IMR-90 (cell line): ENCODE measurements at regions not wholly inside any gene's neighbourhood (a gene's known extent, or its start where the extent isn't known, plus 50 kb on each side); places are given as distances from the start of the nearest gene placed in this dataset.

Experiments
- ATAC-seq: fragments of 200-7000 bp; cut with Tn5 transposase; 2 replicates; pipeline ENCODE4 v1.9.1; 2020; ENCODE audit warnings: low read depth, mild to moderate bottlenecking, moderate library complexity
- BruUV-seq: library from RNA; stranded (reverse); fragments of 400-500 nt; replicated peaks from 2 replicates; lab custom pipeline; 2021; lab: Mats Ljungman, UMichigan
- CTCF ChIA-PET: fragments of 300-600 bp; formaldehyde crosslinking; extraction: SDS; loops from one replicate; lab custom pipeline; 2021; ENCODE audit warnings: antibody characterized with exemption; lab: Yijun Ruan, JAX
- POLR2A ChIA-PET: fragments of 300-600 bp; sonication (Branson Sonifier 250); formaldehyde crosslinking; loops from one replicate; lab custom pipeline; 2022; ENCODE audit warnings: antibody characterized with exemption; ENCODE audit not compliant: unreplicated experiment; lab: Charles Lee
- DNase-seq: peaks from one replicate; pipeline ENCODE4 v3.0.0; 2013
- H2AFZ ChIP-seq: replicated peaks from 2 replicates; pipeline ENCODE3; 2013; ENCODE audit warnings: low read length, mild to moderate bottlenecking; ENCODE audit not compliant: poor library complexity
- H2AK5ac ChIP-seq: 2 replicates; pipeline ENCODE4 v1.6.1; 2013; ENCODE audit warnings: low read depth, low read length, inconsistent platforms
- H2AK9ac ChIP-seq: replicated peaks from 2 replicates; pipeline ENCODE3; 2013; ENCODE audit warnings: mild to moderate bottlenecking, low read depth, low read length, moderate library complexity; ENCODE audit not compliant: poor library complexity
- H2BK120ac ChIP-seq: 2 replicates; pipeline ENCODE4 v1.6.1; 2013; ENCODE audit warnings: low read depth, low read length, inconsistent platforms
- H2BK15ac ChIP-seq: 3 replicates; pipeline ENCODE4 v1.6.1; 2013; ENCODE audit warnings: low read depth, low read length, inconsistent platforms
- H2BK20ac ChIP-seq: 2 replicates; pipeline ENCODE4 v1.6.1; 2013; ENCODE audit warnings: low read depth, mild to moderate bottlenecking, inconsistent platforms, low read length, moderate library complexity
- H2BK5ac ChIP-seq: 2 replicates; pipeline ENCODE4 v1.6.1; 2013; ENCODE audit warnings: mild to moderate bottlenecking, low read depth, low read length, inconsistent platforms; ENCODE audit not compliant: poor library complexity, severe bottlenecking
- H3K14ac ChIP-seq: replicated peaks from 2 replicates; pipeline ENCODE4 v1.6.1; 2013; ENCODE audit warnings: low read depth, low read length, inconsistent platforms
- H3K18ac ChIP-seq: 2 replicates; pipeline ENCODE4 v1.6.1; 2013; ENCODE audit warnings: low read depth, low read length, control low read depth
- H3K23ac ChIP-seq: 2 replicates; pipeline ENCODE4 v1.6.1; 2013; ENCODE audit warnings: low read depth, low read length, inconsistent platforms
- H3K27ac ChIP-seq: 2 replicates; pipeline ENCODE4 v1.5.1; 2013; ENCODE audit warnings: mild to moderate bottlenecking, control low read depth, low read length; ENCODE audit not compliant: insufficient read depth
- H3K27me3 ChIP-seq: 2 replicates; pipeline ENCODE4 v1.6.1; 2013; ENCODE audit warnings: low read length; ENCODE audit not compliant: control insufficient read depth, insufficient read depth
- H3K36me3 ChIP-seq: 2 replicates; pipeline ENCODE4 v1.6.1; 2013; ENCODE audit warnings: low read length, mixed read lengths; ENCODE audit not compliant: control insufficient read depth, insufficient read depth
- H3K4ac ChIP-seq: 2 replicates; pipeline ENCODE4 v1.6.1; 2013; ENCODE audit warnings: low read depth, low read length, inconsistent platforms
- H3K4me1 ChIP-seq: 2 replicates; pipeline ENCODE4 v1.6.1; 2013; ENCODE audit warnings: low read length, mixed read lengths; ENCODE audit not compliant: control insufficient read depth, insufficient read depth
- H3K4me2 ChIP-seq: 2 replicates; pipeline ENCODE4 v1.6.1; 2013; ENCODE audit warnings: low read depth, mild to moderate bottlenecking, control low read depth, low read length, moderate library complexity
- H3K4me3 ChIP-seq: 2 replicates; pipeline ENCODE4 v1.5.1; 2013; ENCODE audit warnings: low read depth, mild to moderate bottlenecking, control low read depth, low read length, moderate library complexity; ENCODE audit not compliant: insufficient read depth
- H3K56ac ChIP-seq: 2 replicates; pipeline ENCODE4 v1.6.1; 2013; ENCODE audit warnings: low read length, inconsistent platforms; ENCODE audit not compliant: insufficient read depth; ENCODE audit errors: extremely low read depth
- H3K79me1 ChIP-seq, 2 experiments: 2 replicates each; pipeline ENCODE4 v1.6.1; 2013; ENCODE audit warnings: low read length in 2 of 2, inconsistent platforms in 1 of 2, low read depth in 1 of 2
- H3K9ac ChIP-seq: 2 replicates; pipeline ENCODE4 v1.6.1; 2013; ENCODE audit warnings: low read depth, low read length, control low read depth
- H3K9me1 ChIP-seq: 2 replicates; pipeline ENCODE4 v1.6.1; 2013; ENCODE audit warnings: low read length, inconsistent platforms; ENCODE audit not compliant: insufficient read depth
- H3K9me3 ChIP-seq: 2 replicates; pipeline ENCODE4 v1.6.1; 2013; ENCODE audit warnings: low read length; ENCODE audit not compliant: control insufficient read depth, insufficient read depth
- H4K20me1 ChIP-seq: 2 replicates; pipeline ENCODE4 v1.6.1; 2013; ENCODE audit warnings: low read length, inconsistent platforms; ENCODE audit not compliant: insufficient read depth
- H4K5ac ChIP-seq: 2 replicates; pipeline ENCODE4 v1.6.1; 2013; ENCODE audit warnings: mild to moderate bottlenecking, low read depth, low read length, control low read depth
- H4K8ac ChIP-seq, 2 experiments: 2 replicates each; pipeline ENCODE4 v1.6.1; 2013; ENCODE audit warnings: low read depth in 2 of 2, low read length in 2 of 2, control low read depth in 1 of 2, inconsistent platforms in 1 of 2
- H4K91ac ChIP-seq: 2 replicates; pipeline ENCODE4 v1.6.1; 2013; ENCODE audit warnings: low read depth, low read length, inconsistent platforms; ENCODE audit not compliant: insufficient read depth
- BHLHE40 ChIP-seq: fragments of 150-350 bp; IDR thresholded peaks from 2 replicates; pipeline ENCODE4 v1.6.1; 2016; ENCODE audit warnings: mild to moderate bottlenecking, low read depth, low read length
- CEBPB ChIP-seq: IDR thresholded peaks from 2 replicates; pipeline ENCODE4 v1.6.1; 2012; ENCODE audit warnings: low read depth, low read length, improper control_type of control experiment
- CHD1 ChIP-seq: IDR thresholded peaks from 2 replicates; pipeline ENCODE4 v1.6.1; 2012; ENCODE audit warnings: low read depth, low read length, improper control_type of control experiment
- ELK1 ChIP-seq: fragments of 150-350 bp; IDR thresholded peaks from 2 replicates; pipeline ENCODE4 v1.6.1; 2016; ENCODE audit warnings: low read depth, mild to moderate bottlenecking, low read length, moderate library complexity, borderline replicate concordance
- FOS ChIP-seq: fragments of 150-350 bp; IDR thresholded peaks from 2 replicates; pipeline ENCODE4 v1.6.1; 2016; ENCODE audit warnings: low read depth, low read length
- MAFK ChIP-seq: IDR thresholded peaks from 2 replicates; pipeline ENCODE4 v1.6.1; 2012; ENCODE audit warnings: low read depth, low read length, improper control_type of control experiment
- MAZ ChIP-seq: IDR thresholded peaks from 2 replicates; pipeline ENCODE4 v1.6.1; 2012; ENCODE audit warnings: low read depth, mild to moderate bottlenecking, low read length, improper control_type of control experiment, moderate library complexity, borderline replicate concordance
- MXI1 ChIP-seq: IDR thresholded peaks from 2 replicates; pipeline ENCODE4 v1.6.1; 2012; ENCODE audit warnings: low read depth, mild to moderate bottlenecking, low read length, moderate library complexity, borderline replicate concordance
- NFE2L2 ChIP-seq: fragments of 150-350 bp; IDR thresholded peaks from 2 replicates; pipeline ENCODE4 v1.6.1; 2016; ENCODE audit warnings: low read depth, mild to moderate bottlenecking, low read length
- POLR2A ChIP-seq: IDR thresholded peaks from 2 replicates; pipeline ENCODE4 v1.6.1; 2012; ENCODE audit warnings: mild to moderate bottlenecking, low read depth, low read length
- RAD21 ChIP-seq: IDR thresholded peaks from 2 replicates; pipeline ENCODE4 v1.6.1; 2012; ENCODE audit warnings: low read length, improper control_type of control experiment
- RCOR1 ChIP-seq: IDR thresholded peaks from 2 replicates; pipeline ENCODE4 v1.6.1; 2012; ENCODE audit warnings: mild to moderate bottlenecking, low read length, improper control_type of control experiment; ENCODE audit not compliant: insufficient replicate concordance
- RFX5 ChIP-seq: IDR thresholded peaks from 2 replicates; pipeline ENCODE4 v1.8.0; 2012; ENCODE audit warnings: low read depth, mild to moderate bottlenecking, low read length, moderate library complexity
- SMC3 ChIP-seq: fragments of 150-350 bp; IDR thresholded peaks from 2 replicates; pipeline ENCODE4 v1.6.1; 2016; ENCODE audit warnings: low read depth, mild to moderate bottlenecking, antibody characterized with exemption, low read length, moderate library complexity
- USF2 ChIP-seq: fragments of 150-350 bp; IDR thresholded peaks from 2 replicates; pipeline ENCODE4 v1.6.1; 2017; ENCODE audit warnings: mild to moderate bottlenecking, antibody characterized with exemption, low read length, low read depth
- WGBS, 2 experiments: methylation state at CpG; one replicate each; pipeline versions ENCODE4 v1.1.5 to v1.1.7; 2013; ENCODE audit warnings: missing lambda C conversion rate in 2 of 2; ENCODE audit not compliant: insufficient read length in 1 of 2; ENCODE audit errors: extremely low coverage in 2 of 2; 5-methylcytosine and 5-hydroxymethylcytosine counted together
- dilution Hi-C: fragments of 300-500 bp; cut with HindIII; formaldehyde crosslinking; loops from one replicate; pipeline ENCODE4 v1.14.3; 2018; ENCODE audit warnings: low sequenced_read_pairs; ENCODE audit not compliant: unreplicated experiment
- in situ Hi-C: fragments of 300-500 bp; cut with MboI; formaldehyde crosslinking; loops from 3 replicates; pipeline ENCODE4 v1.14.3; 2019; ENCODE audit warnings: low sequenced_read_pairs, inconsistent platforms, mixed read lengths
- intact Hi-C: fragments of 100-400 bp; cut with micrococcal nuclease; formaldehyde crosslinking; loops from 2 replicates; pipeline ENCODE4 v1.10.0; 2022
- TF ChIP-seq, protein P1 (sequence below): conservative IDR thresholded peaks from 2 replicates; pipeline ENCODE4 v1.5.1; 2012; ENCODE audit warnings: mild to moderate bottlenecking, low read depth, low read length, improper control_type of control experiment

DNA sequence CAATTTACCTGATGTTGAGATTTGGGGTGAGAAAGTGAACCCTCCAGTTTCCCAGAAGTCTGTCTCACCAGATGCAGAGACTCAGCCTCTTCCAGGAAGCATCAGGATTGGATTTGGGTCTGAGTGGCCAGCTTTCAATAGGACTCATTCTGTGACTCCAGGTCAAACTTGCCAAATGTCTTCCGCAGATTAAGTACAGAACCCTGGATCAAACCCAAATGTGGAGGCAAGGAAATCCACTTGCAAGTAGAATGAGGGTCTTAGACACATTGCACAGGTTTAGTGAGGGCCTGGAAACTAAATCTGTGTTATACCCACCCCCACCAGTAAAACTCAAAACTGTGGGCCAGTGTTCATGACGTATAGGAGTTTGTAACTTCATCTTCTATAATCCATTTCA is 372.2 kb upstream of the MGMT start:
- Histone ChIP-seq H2BK15ac (no peak overlapping the region; the same call in 1 of the 3 replicates), H4K5ac (no peak overlapping the region; the same call in 1 of the 2 replicates), H3K56ac (no peak overlapping the region), H3K27ac (no peak overlapping the region), H2AK9ac (no peak overlapping the region), H3K36me3 (no peaks in the 10 kb centered on the region), H3K4me2 (no peak overlapping the region), H4K8ac (no peak overlapping the region), H2AK5ac (no peak overlapping the region), H3K23ac (no peak overlapping the region), H3K9me1 (no peaks in the 10 kb centered on the region), H3K14ac (no peak overlapping the region), H3K4me3 (no peak overlapping the region), H2BK20ac (no peak overlapping the region), H3K79me1 (no peaks in the 10 kb centered on the region), H2BK5ac (no peak overlapping the region), H3K4me1 (peaks cover 5% of the 10 kb centered on the region), H2AFZ (no peak overlapping the region), H3K4ac (no peak overlapping the region), H3K9ac (no peak overlapping the region), H2BK120ac (no peak overlapping the region), H3K9me3 (peaks cover 3% of the 10 kb centered on the region; the same call in 1 of the 2 replicates), H3K18ac (no peak overlapping the region; the same call in 1 of the 2 replicates), H4K20me1 (no peaks in the 10 kb centered on the region), H4K91ac (no peak overlapping the region), H3K27me3 (no peaks in the 10 kb centered on the region; the same call in 1 of the 2 replicates)
- ChIA-PET CTCF (no interaction called here), POLR2A (no interaction called here)
- no CpG with 5 or more reads among the region's 2 CpGs for WGBS, 2 experiments
- dilution Hi-C loops (no loop called here), in situ Hi-C loops (no loop called here), intact Hi-C loops (loop anchor here (5.0 kb wide), 4 partner anchors 53 to 862 kb away; no protein-coding TSS in a partner anchor)
- no peak for ATAC-seq
- DNase-seq, result no peak
- BruUV-seq, result no TSS peak
- TF ChIP-seq CEBPB (no peak), RCOR1 (no peak), BHLHE40 (no peak), MXI1 (no peak), POLR2A (no peak), CHD1 (no peak), MAZ (no peak), SMC3 (no peak), FOS (no peak), NFE2L2 (no peak), USF2 (no peak), RFX5 (no peak), ELK1 (no peak), MAFK (no peak), RAD21 (no peak)
- TF ChIP-seq, protein P1, sequence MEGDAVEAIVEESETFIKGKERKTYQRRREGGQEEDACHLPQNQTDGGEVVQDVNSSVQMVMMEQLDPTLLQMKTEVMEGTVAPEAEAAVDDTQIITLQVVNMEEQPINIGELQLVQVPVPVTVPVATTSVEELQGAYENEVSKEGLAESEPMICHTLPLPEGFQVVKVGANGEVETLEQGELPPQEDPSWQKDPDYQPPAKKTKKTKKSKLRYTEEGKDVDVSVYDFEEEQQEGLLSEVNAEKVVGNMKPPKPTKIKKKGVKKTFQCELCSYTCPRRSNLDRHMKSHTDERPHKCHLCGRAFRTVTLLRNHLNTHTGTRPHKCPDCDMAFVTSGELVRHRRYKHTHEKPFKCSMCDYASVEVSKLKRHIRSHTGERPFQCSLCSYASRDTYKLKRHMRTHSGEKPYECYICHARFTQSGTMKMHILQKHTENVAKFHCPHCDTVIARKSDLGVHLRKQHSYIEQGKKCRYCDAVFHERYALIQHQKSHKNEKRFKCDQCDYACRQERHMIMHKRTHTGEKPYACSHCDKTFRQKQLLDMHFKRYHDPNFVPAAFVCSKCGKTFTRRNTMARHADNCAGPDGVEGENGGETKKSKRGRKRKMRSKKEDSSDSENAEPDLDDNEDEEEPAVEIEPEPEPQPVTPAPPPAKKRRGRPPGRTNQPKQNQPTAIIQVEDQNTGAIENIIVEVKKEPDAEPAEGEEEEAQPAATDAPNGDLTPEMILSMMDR, result no peak
